ENCODE measurements at regions not wholly inside any gene's neighbourhood (a gene's known extent, or its start where the extent isn't known, plus 50 kb on each side); places are given as distances from the start of the nearest gene placed in this dataset.

DNA sequence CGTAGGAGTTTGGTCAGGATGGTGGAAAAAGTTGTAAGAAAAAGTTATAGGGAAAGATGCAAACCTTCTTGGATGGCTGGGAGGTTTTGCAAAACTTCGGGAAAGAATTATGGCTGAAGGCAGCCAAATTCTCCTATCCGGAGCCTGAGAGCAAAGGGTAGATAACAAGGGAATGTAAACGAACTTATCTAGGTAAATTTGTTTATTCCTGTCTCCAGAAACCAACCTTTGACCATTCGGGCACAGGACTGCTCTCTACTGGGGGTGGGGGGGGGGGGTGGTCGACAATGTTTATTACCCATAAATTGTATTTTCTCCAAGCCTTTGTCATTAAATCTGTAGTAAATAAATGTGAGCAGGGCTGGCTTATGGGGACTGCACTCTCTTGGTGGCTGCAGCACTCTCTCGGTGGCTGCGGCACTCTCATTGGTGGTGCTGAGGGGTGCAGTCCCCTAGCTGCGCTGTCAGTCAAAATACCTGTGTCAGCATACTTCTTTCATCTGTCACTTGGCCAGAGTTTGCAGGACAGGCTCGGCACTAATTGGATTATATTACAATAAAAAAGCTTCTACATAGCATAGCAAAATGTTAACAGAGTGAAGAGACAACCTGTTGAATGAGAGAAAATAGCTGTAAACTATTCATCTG lies 827.8 kb downstream of the SH3BGRL start:
- POLR2A ChIA-PET, result no interaction called here
- no peak for FAIRE-seq

DNA sequence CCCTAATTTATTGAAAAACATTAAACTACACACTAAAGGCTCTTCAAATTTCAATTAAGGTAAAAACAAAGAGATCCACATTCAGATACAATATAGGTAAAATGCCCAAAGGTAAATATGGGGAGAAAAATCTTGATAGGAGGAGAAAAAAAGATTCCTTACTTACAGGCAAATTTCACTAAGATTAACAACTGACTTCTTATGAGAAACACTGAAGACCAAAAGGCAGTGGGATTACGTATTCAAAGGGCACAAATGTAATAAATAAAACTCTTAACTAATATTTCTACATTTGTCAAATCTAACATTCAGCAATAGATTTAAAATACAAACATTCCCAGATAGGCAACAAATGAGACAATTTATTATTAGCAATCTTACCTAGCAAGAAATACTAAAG lies 829.3 kb downstream of the SH3BGRL start:
- DNase-seq (ENCODE audit: low read depth in 1 of 2, low spot score in 1 of 2), result no peak
- CTCF ChIA-PET, result no interaction called here
- H3K4me1 ChIP-seq, result no peaks in the 10 kb centered on the region
- no peak overlapping the region for H3K4me3 ChIP-seq
- FAIRE-seq, result no peak
- POLR2A ChIA-PET, result no interaction called here
- TF ChIP-seq CBX8 (IDR thresholded peaks at IDR 0.05), result no peak
- no peak for TF ChIP-seq TFCP2L1 (CRISPR knock-in tag; IDR thresholded peaks at IDR 0.05)
- no peak for TF ChIP-seq POLR2A (IDR thresholded peaks at IDR 0.05; ENCODE audit: low read length)
- TF ChIP-seq HDAC2 (IDR thresholded peaks at IDR 0.05), result no peak
- no peak overlapping the region for H3K27ac ChIP-seq
- no peak overlapping the region for H3K4me2 ChIP-seq
- WGBS (ENCODE audit: missing lambda C conversion rate), result 3% methylated on average over 1 of the region's 1 CpG
- ATAC-seq, result no peak
- no peaks in the 10 kb centered on the region for H3K9me3 ChIP-seq

More for the DNA sequence above, 827.8 kb downstream of the SH3BGRL start:
- CTCF ChIA-PET, result no interaction called here
- no peaks in the 10 kb centered on the region for H3K9me3 ChIP-seq
- TF ChIP-seq RNF2 (IDR thresholded peaks at IDR 0.05; ENCODE audit: borderline replicate concordance, low read depth) (no peak), FOSB (CRISPR knock-in tag; IDR thresholded peaks at IDR 0.05) (no peak), MAFK (IDR thresholded peaks at IDR 0.05; ENCODE audit: partially characterized antibody) (no peak), NPAS2 (CRISPR knock-in tag; IDR thresholded peaks at IDR 0.05; ENCODE audit: borderline replicate concordance) (no peak), CTCF (IDR thresholded peaks at IDR 0.05) (no peak), RAD21 (conservative IDR thresholded peaks at IDR 0.05 in 1 of 2, IDR thresholded peaks at IDR 0.05 in 1 of 2) (no peak), TFCP2L1 (CRISPR knock-in tag; IDR thresholded peaks at IDR 0.05) (no peak), EHF (CRISPR knock-in tag; IDR thresholded peaks at IDR 0.05) (no peak), TP53 (CRISPR knock-in tag; IDR thresholded peaks at IDR 0.05) (no peak), HOXA7 (CRISPR knock-in tag; IDR thresholded peaks at IDR 0.05) (no peak), CBX8 (IDR thresholded peaks at IDR 0.05) (no peak), ESRRA (IDR thresholded peaks at IDR 0.05; ENCODE audit: borderline replicate concordance, low read length) (no peak), EHMT2 (IDR thresholded peaks at IDR 0.05; ENCODE audit: low read depth) (no peak)
- TF ChIP-seq, protein P1, sequence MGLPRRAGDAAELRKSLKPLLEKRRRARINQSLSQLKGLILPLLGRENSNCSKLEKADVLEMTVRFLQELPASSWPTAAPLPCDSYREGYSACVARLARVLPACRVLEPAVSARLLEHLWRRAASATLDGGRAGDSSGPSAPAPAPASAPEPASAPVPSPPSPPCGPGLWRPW (IDR thresholded peaks at IDR 0.05), result no peak
- H3K27ac ChIP-seq, result no peak overlapping the region
- 14% methylated on average over 9 of the region's 10 CpGs for WGBS (ENCODE audit: missing lambda C conversion rate)
- no peaks in the 10 kb centered on the region for H3K4me1 ChIP-seq
- no peak overlapping the region for H3K4me3 ChIP-seq
- DNase-seq (ENCODE audit: low read depth in 1 of 2, low spot score in 1 of 2) (no peak), ATAC-seq (no peak)
- H3K4me2 ChIP-seq, result no peak overlapping the region

DNA sequence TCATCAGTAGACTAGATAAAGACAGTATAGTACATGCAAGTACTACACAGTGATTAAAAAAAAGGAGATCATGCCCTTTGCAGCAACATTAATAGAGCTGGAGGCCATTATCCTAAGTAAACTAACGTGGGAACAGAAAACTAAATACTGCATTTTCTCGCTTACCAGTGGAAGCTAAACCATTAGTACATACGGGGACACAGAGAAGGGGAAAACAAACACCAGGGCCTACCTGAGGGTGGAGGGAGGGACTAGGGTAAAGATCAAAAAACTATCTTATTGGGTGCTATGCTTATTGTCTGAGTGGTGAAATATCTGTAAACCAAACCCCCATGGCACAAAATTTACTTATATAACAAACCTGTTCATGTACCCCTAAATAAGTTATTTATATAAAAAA lies 836.9 kb downstream of the SH3BGRL start:
- H3K27ac ChIP-seq, result no peak overlapping the region
- FAIRE-seq (no peak), DNase-seq (ENCODE audit: low read depth in 1 of 2, low spot score in 1 of 2) (no peak), ATAC-seq (no peak)
- H3K4me1 ChIP-seq, result no peaks in the 10 kb centered on the region
- POLR2A ChIA-PET, result no interaction called here
- CTCF ChIA-PET, result no interaction called here
- no peak overlapping the region for H3K4me3 ChIP-seq
- TF ChIP-seq PHF8 (IDR thresholded peaks at IDR 0.05; ENCODE audit: borderline replicate concordance, low read depth) (no peak), CBX8 (IDR thresholded peaks at IDR 0.05) (no peak), CHD2 (IDR thresholded peaks at IDR 0.05; ENCODE audit: low read length, partially characterized antibody) (no peak), NPAS2 (CRISPR knock-in tag; IDR thresholded peaks at IDR 0.05; ENCODE audit: borderline replicate concordance) (no peak), ZC3H11A (IDR thresholded peaks at IDR 0.05) (no peak), POLR2AphosphoS2 (conservative IDR thresholded peaks at IDR 0.05; ENCODE audit: low read length) (no peak), TFCP2L1 (CRISPR knock-in tag; IDR thresholded peaks at IDR 0.05) (no peak), HEYL (CRISPR knock-in tag; IDR thresholded peaks at IDR 0.05) (no peak), ESRRA (IDR thresholded peaks at IDR 0.05; ENCODE audit: borderline replicate concordance, low read length) (no peak), FOSL2 (IDR thresholded peaks at IDR 0.05) (no peak), FOSL2 (CRISPR knock-in tag; IDR thresholded peaks at IDR 0.05) (no peak), KDM1A (IDR thresholded peaks at IDR 0.05; ENCODE audit: low read depth) (no peak), HMGXB4 (CRISPR knock-in tag; IDR thresholded peaks at IDR 0.05; ENCODE audit: borderline replicate concordance) (no peak), RCOR1 (IDR thresholded peaks at IDR 0.05; ENCODE audit: low read depth, low read length) (no peak)
- TF ChIP-seq, protein P2, sequence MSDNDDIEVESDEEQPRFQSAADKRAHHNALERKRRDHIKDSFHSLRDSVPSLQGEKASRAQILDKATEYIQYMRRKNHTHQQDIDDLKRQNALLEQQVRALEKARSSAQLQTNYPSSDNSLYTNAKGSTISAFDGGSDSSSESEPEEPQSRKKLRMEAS (IDR thresholded peaks at IDR 0.05), result no peak
- no peaks in the 10 kb centered on the region for H3K9me3 ChIP-seq
- 11% methylated on average over 3 of the region's 3 CpGs for WGBS (ENCODE audit: missing lambda C conversion rate)
- H3K4me2 ChIP-seq, result no peak overlapping the region
